ENCODE measurements at regions not wholly inside any gene's neighbourhood (a gene's known extent, or its start where the extent isn't known, plus 50 kb on each side); places are given as distances from the start of the nearest gene placed in this dataset.
"Not testable (repeated sequence)": the region's sequence is repeated elsewhere in the genome, so short reads cannot be mapped to it uniquely, and the experiment has no call there.

GRCh38 chr2:122340246-122340645 is 584.8 kb downstream of the TSN start:
- Histone ChIP-seq H3K27ac (ENCODE audit: low read depth in 1 of 2, low read length in 1 of 2) (no peak overlapping the region), H3K4me3 (no peak overlapping the region), H3K36me3 (ENCODE audit: control insufficient read depth in 4 of 4, insufficient read depth in 4 of 4, low read length in 4 of 4) (no peaks in the 10 kb centered on the region), H3K9ac (ENCODE audit: insufficient read depth in 1 of 2, low read length in 2 of 2) (no peak overlapping the region), H3K4me1 (ENCODE audit: control insufficient read depth in 5 of 5, insufficient read depth in 5 of 5, low read length in 5 of 5) (no peaks in the 10 kb centered on the region), H3K9me3 (ENCODE audit: control insufficient read depth in 4 of 4, insufficient read depth in 3 of 4, low read length in 3 of 4) (no peaks in the 10 kb centered on the region), H3K27me3 (ENCODE audit: control insufficient read depth in 3 of 3, insufficient read depth in 3 of 3, low read length in 2 of 3) (no peaks in the 10 kb centered on the region)
- DNase-seq, result no peak
- TF ChIP-seq CTCF (IDR thresholded peaks at IDR 0.05; ENCODE audit: control extremely low read depth, extremely low read depth), result no peak
- WGBS, 2 donors, result 59 to 71% methylated on average over 3 of the region's 3 CpGs
- ATAC-seq (ENCODE audit: insufficient read depth, low FRiP score), result no peak

GRCh38 chr2:122341007-122341406 is 585.6 kb downstream of the TSN start:
- no peaks in the 10 kb centered on the region for H3K27me3 ChIP-seq (ENCODE audit: control insufficient read depth in 3 of 3, insufficient read depth in 3 of 3, low read length in 2 of 3)
- TF ChIP-seq CTCF (IDR thresholded peaks at IDR 0.05; ENCODE audit: control extremely low read depth, extremely low read depth), result no peak
- no peaks in the 10 kb centered on the region for H3K9me3 ChIP-seq (ENCODE audit: control insufficient read depth in 4 of 4, insufficient read depth in 3 of 4, low read length in 3 of 4)
- H3K27ac ChIP-seq (ENCODE audit: low read depth in 1 of 2, low read length in 1 of 2), result no peak overlapping the region
- no peak overlapping the region for H3K4me3 ChIP-seq
- no peak for DNase-seq
- H3K9ac ChIP-seq (ENCODE audit: insufficient read depth in 1 of 2, low read length in 2 of 2), result no peak overlapping the region
- no peaks in the 10 kb centered on the region for H3K4me1 ChIP-seq (ENCODE audit: control insufficient read depth in 5 of 5, insufficient read depth in 5 of 5, low read length in 5 of 5)
- ATAC-seq (ENCODE audit: insufficient read depth, low FRiP score), result no peak
- 65 to 74% methylated on average over 5 of the region's 5 CpGs for WGBS, 2 donors
- no peaks in the 10 kb centered on the region for H3K36me3 ChIP-seq (ENCODE audit: control insufficient read depth in 4 of 4, insufficient read depth in 4 of 4, low read length in 4 of 4)

- H3K9ac ChIP-seq (ENCODE audit: insufficient read depth in 1 of 2, low read length in 2 of 2); H3K9me3 ChIP-seq (ENCODE audit: control insufficient read depth in 4 of 4, insufficient read depth in 3 of 4, low read length in 3 of 4); H3K4me3 ChIP-seq; ATAC-seq (ENCODE audit: insufficient read depth, low FRiP score); H3K4me1 ChIP-seq (ENCODE audit: control insufficient read depth in 5 of 5, insufficient read depth in 5 of 5, low read length in 5 of 5); H3K27me3 ChIP-seq (ENCODE audit: control insufficient read depth in 3 of 3, insufficient read depth in 3 of 3, low read length in 2 of 3); H3K27ac ChIP-seq (ENCODE audit: low read depth in 1 of 2, low read length in 1 of 2); H3K36me3 ChIP-seq (ENCODE audit: control insufficient read depth in 4 of 4, insufficient read depth in 4 of 4, low read length in 4 of 4); DNase-seq: not testable (repeated sequence)
- WGBS, 2 donors, result 89 to 90% methylated on average over 8 of the region's 8 CpGs
Measured at GRCh38 chr2:122352151-122352550, 596.7 kb downstream of the TSN start.

GRCh38 chr2:122357998-122358397 is 602.5 kb downstream of the TSN start:
- DNase-seq (no peak), ATAC-seq (ENCODE audit: insufficient read depth, low FRiP score) (no peak)
- H3K4me1 ChIP-seq (ENCODE audit: control insufficient read depth in 5 of 5, insufficient read depth in 5 of 5, low read length in 5 of 5), result no peaks in the 10 kb centered on the region
- H3K27me3 ChIP-seq (ENCODE audit: control insufficient read depth in 3 of 3, insufficient read depth in 3 of 3, low read length in 2 of 3), result no peaks in the 10 kb centered on the region
- no peak for TF ChIP-seq CTCF (IDR thresholded peaks at IDR 0.05; ENCODE audit: control extremely low read depth, extremely low read depth)
- H3K27ac ChIP-seq (ENCODE audit: low read depth in 1 of 2, low read length in 1 of 2), result no peak overlapping the region
- no peaks in the 10 kb centered on the region for H3K9me3 ChIP-seq (ENCODE audit: control insufficient read depth in 4 of 4, insufficient read depth in 3 of 4, low read length in 3 of 4)
- 79 to 89% methylated on average over 1 of the region's 1 CpG for WGBS, 2 donors
- H3K4me3 ChIP-seq, result no peak overlapping the region
- H3K36me3 ChIP-seq (ENCODE audit: control insufficient read depth in 4 of 4, insufficient read depth in 4 of 4, low read length in 4 of 4), result no peaks in the 10 kb centered on the region
- no peak overlapping the region for H3K9ac ChIP-seq (ENCODE audit: insufficient read depth in 1 of 2, low read length in 2 of 2)
